Hepatocyte (in vitro differentiated cells): ENCODE measurements at regions not wholly inside any gene's neighbourhood (a gene's known extent, or its start where the extent isn't known, plus 50 kb on each side); places are given as distances from the start of the nearest gene placed in this dataset.

Experiments
- DNase-seq: peaks from one replicate; pipeline ENCODE4 v3.0.0-alpha.2; 2016; ENCODE audit warnings: low spot score
- H2AFZ ChIP-seq: fragments of 200-600 bp; sonication (generic); 2 replicates; pipeline ENCODE4 v1.6.0; 2016; ENCODE audit warnings: antibody characterized with exemption, mild to moderate bottlenecking
- H3K27ac ChIP-seq: fragments of 200-600 bp; sonication (generic); 2 replicates; pipeline ENCODE4 v1.5.1; 2016; ENCODE audit warnings: mild to moderate bottlenecking
- H3K27me3 ChIP-seq: fragments of 200-600 bp; sonication (generic); 2 replicates; pipeline ENCODE4 v1.6.1; 2016
- H3K36me3 ChIP-seq: fragments of 200-600 bp; sonication (generic); replicated peaks from 2 replicates; pipeline ENCODE4 v1.5.1; 2016; ENCODE audit warnings: low read depth; ENCODE audit not compliant: insufficient read depth
- H3K4me1 ChIP-seq: fragments of 200-600 bp; sonication (generic); 2 replicates; pipeline ENCODE4 v1.5.1; 2016; ENCODE audit warnings: mild to moderate bottlenecking, moderate library complexity; ENCODE audit not compliant: insufficient read depth
- H3K4me2 ChIP-seq: fragments of 200-600 bp; sonication (generic); 2 replicates; pipeline ENCODE4 v1.6.0; 2016
- H3K4me3 ChIP-seq: fragments of 200-600 bp; sonication (generic); 2 replicates; pipeline ENCODE4 v1.5.1; 2016; ENCODE audit warnings: mild to moderate bottlenecking
- H3K79me2 ChIP-seq: fragments of 200-600 bp; sonication (generic); 2 replicates; pipeline ENCODE4 v1.6.0; 2017; ENCODE audit warnings: mild to moderate bottlenecking
- H3K9me2 ChIP-seq: fragments of 200-600 bp; sonication (generic); replicated peaks from 2 replicates; pipeline ENCODE4 v1.6.0; 2017; ENCODE audit warnings: mild to moderate bottlenecking; ENCODE audit not compliant: insufficient read depth
- H3K9me3 ChIP-seq: fragments of 200-600 bp; sonication (generic); 2 replicates; pipeline ENCODE4 v1.5.1; 2016; ENCODE audit warnings: low read depth, mild to moderate bottlenecking
- H4K20me1 ChIP-seq: fragments of 200-600 bp; sonication (generic); 2 replicates; pipeline ENCODE4 v1.6.0; 2016; ENCODE audit warnings: mild to moderate bottlenecking; ENCODE audit not compliant: insufficient read depth, poor library complexity, severe bottlenecking
- EZH2 ChIP-seq: fragments of 200-600 bp; sonication (generic); IDR thresholded peaks from 2 replicates; pipeline ENCODE4 v1.6.1; 2016; ENCODE audit warnings: antibody characterized with exemption, mild to moderate bottlenecking, borderline replicate concordance
- EZH2phosphoT487 ChIP-seq: fragments of 200-600 bp; sonication (generic); IDR thresholded peaks from one replicate; pipeline ENCODE4 v1.6.1; 2018; ENCODE audit warnings: antibody characterized with exemption, mild to moderate bottlenecking, low read depth, moderate library complexity; ENCODE audit not compliant: unreplicated experiment, severe bottlenecking
- WGBS: methylation state at CpG from one replicate; pipeline ENCODE4 v1.1.6; 2016; ENCODE audit warnings: low lambda C conversion rate; ENCODE audit errors: missing lambda C conversion rate; 5-methylcytosine and 5-hydroxymethylcytosine counted together
- TF ChIP-seq, protein P1 (sequence below): fragments of 200-600 bp; sonication (generic); IDR thresholded peaks from 2 replicates; pipeline ENCODE4 v1.5.1; 2016; ENCODE audit warnings: antibody characterized with exemption, mild to moderate bottlenecking; ENCODE audit not compliant: poor library complexity

GRCh38 chr11:23166376-23166775 lies 306.1 kb upstream of the CCDC179 start:
- Histone ChIP-seq H3K9me2 (no peaks in the 10 kb centered on the region), H3K4me1 (no peaks in the 10 kb centered on the region), H3K4me3 (no peak overlapping the region), H3K27ac (no peak overlapping the region), H3K36me3 (no peaks in the 10 kb centered on the region), H3K9me3 (no peaks in the 10 kb centered on the region), H2AFZ (no peak overlapping the region), H3K27me3 (no peaks in the 10 kb centered on the region), H3K79me2 (no peaks in the 10 kb centered on the region), H4K20me1 (no peaks in the 10 kb centered on the region), H3K4me2 (no peak overlapping the region)
- 97% methylated on average over 1 of the region's 1 CpG for WGBS
- no peak for DNase-seq
- no peak for TF ChIP-seq EZH2
- TF ChIP-seq EZH2phosphoT487 = no peak
- TF ChIP-seq, protein P1, sequence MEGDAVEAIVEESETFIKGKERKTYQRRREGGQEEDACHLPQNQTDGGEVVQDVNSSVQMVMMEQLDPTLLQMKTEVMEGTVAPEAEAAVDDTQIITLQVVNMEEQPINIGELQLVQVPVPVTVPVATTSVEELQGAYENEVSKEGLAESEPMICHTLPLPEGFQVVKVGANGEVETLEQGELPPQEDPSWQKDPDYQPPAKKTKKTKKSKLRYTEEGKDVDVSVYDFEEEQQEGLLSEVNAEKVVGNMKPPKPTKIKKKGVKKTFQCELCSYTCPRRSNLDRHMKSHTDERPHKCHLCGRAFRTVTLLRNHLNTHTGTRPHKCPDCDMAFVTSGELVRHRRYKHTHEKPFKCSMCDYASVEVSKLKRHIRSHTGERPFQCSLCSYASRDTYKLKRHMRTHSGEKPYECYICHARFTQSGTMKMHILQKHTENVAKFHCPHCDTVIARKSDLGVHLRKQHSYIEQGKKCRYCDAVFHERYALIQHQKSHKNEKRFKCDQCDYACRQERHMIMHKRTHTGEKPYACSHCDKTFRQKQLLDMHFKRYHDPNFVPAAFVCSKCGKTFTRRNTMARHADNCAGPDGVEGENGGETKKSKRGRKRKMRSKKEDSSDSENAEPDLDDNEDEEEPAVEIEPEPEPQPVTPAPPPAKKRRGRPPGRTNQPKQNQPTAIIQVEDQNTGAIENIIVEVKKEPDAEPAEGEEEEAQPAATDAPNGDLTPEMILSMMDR = no peak

GRCh38 chr11:23179609-23180008 lies 319.3 kb upstream of the CCDC179 start:
- WGBS = 72% methylated on average over 1 of the region's 1 CpG
- Histone ChIP-seq H3K36me3 (no peaks in the 10 kb centered on the region), H3K4me3 (no peak overlapping the region), H3K27me3 (no peaks in the 10 kb centered on the region), H3K4me2 (no peak overlapping the region), H3K9me2 (no peaks in the 10 kb centered on the region), H4K20me1 (no peaks in the 10 kb centered on the region), H3K27ac (no peak overlapping the region), H3K4me1 (no peaks in the 10 kb centered on the region), H2AFZ (no peak overlapping the region), H3K79me2 (no peaks in the 10 kb centered on the region), H3K9me3 (no peaks in the 10 kb centered on the region)
- TF ChIP-seq EZH2 (no peak), EZH2phosphoT487 (no peak)
- TF ChIP-seq, protein P1 = no peak
- DNase-seq = no peak

GRCh38 chr11:23181022-23181807 lies 320.9 kb upstream of the CCDC179 start:
- Histone ChIP-seq H3K4me1 (no peaks in the 10 kb centered on the region), H3K36me3 (no peaks in the 10 kb centered on the region), H3K9me2 (no peaks in the 10 kb centered on the region), H3K4me3 (no peak overlapping the region), H3K79me2 (no peaks in the 10 kb centered on the region), H3K9me3 (no peaks in the 10 kb centered on the region), H2AFZ (no peak overlapping the region), H3K4me2 (no peak overlapping the region), H3K27me3 (no peaks in the 10 kb centered on the region), H4K20me1 (no peaks in the 10 kb centered on the region), H3K27ac (no peak overlapping the region)
- DNase-seq = no peak
- WGBS = 91% methylated on average over 4 of the region's 4 CpGs
- TF ChIP-seq EZH2 = no peak
- TF ChIP-seq, protein P1 = no peak
- TF ChIP-seq EZH2phosphoT487 = no peak

DNA sequence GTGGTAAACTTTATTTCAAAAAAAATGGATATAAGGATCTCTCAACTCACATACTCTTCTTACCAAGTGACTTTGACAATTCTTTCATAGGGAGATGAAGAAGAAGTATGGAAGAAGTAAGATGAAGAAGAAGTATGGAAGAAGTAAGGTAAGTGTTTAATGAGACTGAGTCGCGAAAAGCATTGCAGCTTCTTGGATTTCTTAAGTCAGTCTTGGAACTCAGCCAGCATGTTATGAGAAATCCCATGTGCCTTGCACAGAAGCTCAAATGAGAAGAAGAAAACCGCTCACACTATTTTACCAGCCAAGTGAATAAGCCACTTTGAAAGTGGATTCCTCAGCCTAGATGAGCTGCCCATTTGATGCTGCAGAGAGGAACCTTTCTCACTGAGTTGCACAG lies 332.0 kb upstream of the CCDC179 start:
- Histone ChIP-seq H3K27me3 (no peaks in the 10 kb centered on the region), H3K9me2 (no peaks in the 10 kb centered on the region), H3K27ac (no peak overlapping the region), H3K79me2 (no peaks in the 10 kb centered on the region), H4K20me1 (peaks cover 2% of the 10 kb centered on the region), H3K4me3 (no peak overlapping the region), H3K36me3 (no peaks in the 10 kb centered on the region), H3K4me2 (no peak overlapping the region), H2AFZ (no peak overlapping the region), H3K9me3 (no peaks in the 10 kb centered on the region), H3K4me1 (no peaks in the 10 kb centered on the region)
- no peak for TF ChIP-seq EZH2
- no peak for TF ChIP-seq EZH2phosphoT487
- TF ChIP-seq, protein P1 = no peak
- WGBS = 88% methylated on average over 3 of the region's 3 CpGs
- DNase-seq = peak; percentile 11
